DMS53 treated with DMSO at 0.1 percent for 48 hours (cell line): ENCODE measurements at regions not wholly inside any gene's neighbourhood (a gene's known extent, or its start where the extent isn't known, plus 50 kb on each side); places are given as distances from the start of the nearest gene placed in this dataset.
A peak's percentile ranks its signal among the peaks of the same experiment; 100 is the strongest.
"Not testable (repeated sequence)": the region's sequence is repeated elsewhere in the genome, so short reads cannot be mapped to it uniquely, and the experiment has no call there.

Source experiments
- DNase-seq: peaks from one replicate; lab custom pipeline; 2025; ENCODE audit not compliant: unreplicated experiment; lab: John Stamatoyannopoulos, UW

- no peak for DNase-seq
Observed at GRCh38 chr7:42687211-42688055, 224.4 kb downstream of the C7orf25 start.

GRCh38 chr7:42686594-42687156, 225.2 kb downstream of the C7orf25 start:
- DNase-seq: no peak

- DNase-seq: no peak
Observed at GRCh38 chr7:42685911-42686310, 226.0 kb downstream of the C7orf25 start.

GRCh38 chr7:42677751-42678699, 233.8 kb downstream of the C7orf25 start:
- DNase-seq: no peak

GRCh38 chr7:42674541-42674940, 237.3 kb downstream of the C7orf25 start:
- DNase-seq: no peak

GRCh38 chr7:42673951-42674350, 237.9 kb downstream of the C7orf25 start:
- no peak for DNase-seq

- DNase-seq: no peak
Observed at GRCh38 chr7:42672339-42672999, 239.4 kb downstream of the C7orf25 start.

GRCh38 chr7:42671627-42672026, 240.2 kb downstream of the C7orf25 start:
- no peak for DNase-seq

GRCh38 chr7:42666994-42667393, 244.9 kb downstream of the C7orf25 start:
- DNase-seq: no peak

- no peak for DNase-seq
Observed at GRCh38 chr7:42662862-42663261, 249.0 kb downstream of the C7orf25 start.

GRCh38 chr7:42661312-42661711, 250.6 kb downstream of the C7orf25 start:
- DNase-seq: peak; percentile 88

GRCh38 chr7:42650701-42651100, 261.2 kb downstream of the C7orf25 start:
- DNase-seq: no peak

- no peak for DNase-seq
Observed at GRCh38 chr7:42650171-42650570, 261.7 kb downstream of the C7orf25 start.

- peak; percentile 94 for DNase-seq
Observed at GRCh38 chr7:42645906-42646305, 266.0 kb downstream of the C7orf25 start.

- DNase-seq: no peak
Observed at GRCh38 chr7:42642699-42643098, 269.2 kb downstream of the C7orf25 start.

GRCh38 chr7:42639930-42640329, 271.9 kb downstream of the C7orf25 start:
- DNase-seq: no peak

GRCh38 chr7:42636380-42636779, 275.5 kb downstream of the C7orf25 start:
- DNase-seq: not testable (repeated sequence)

- DNase-seq: no peak
Observed at GRCh38 chr7:42628054-42628453, 283.8 kb downstream of the C7orf25 start.

GRCh38 chr7:42627626-42628025, 284.2 kb downstream of the C7orf25 start:
- DNase-seq: no peak

- no peak for DNase-seq
Observed at GRCh38 chr7:42627101-42627500, 284.8 kb downstream of the C7orf25 start.

GRCh38 chr7:42625421-42625820, 286.4 kb downstream of the C7orf25 start:
- DNase-seq: no peak
